GM23338 (cell line): ENCODE measurements at regions not wholly inside any gene's neighbourhood (a gene's known extent, or its start where the extent isn't known, plus 50 kb on each side); places are given as distances from the start of the nearest gene placed in this dataset.

ENCODE experiments used
- CREB1 ChIP-seq: fragments of 250-450 bp; sonication (Bioruptor Pico); IDR thresholded peaks from 2 replicates; pipeline ENCODE4 v1.5.0; 2020; ENCODE audit warnings: low read depth, mild to moderate bottlenecking, moderate library complexity
- EZH2 ChIP-seq: fragments of 200-600 bp; sonication (generic); IDR thresholded peaks from one replicate; pipeline ENCODE4 v1.8.0; 2017; ENCODE audit warnings: antibody characterized with exemption, mild to moderate bottlenecking, low read depth; ENCODE audit not compliant: unreplicated experiment
- EZH2phosphoT487 ChIP-seq: fragments of 200-600 bp; sonication (generic); IDR thresholded peaks from one replicate; pipeline ENCODE4 v1.8.1; 2018; ENCODE audit warnings: antibody characterized with exemption; ENCODE audit not compliant: unreplicated experiment
- JUNB ChIP-seq: IDR thresholded peaks from one replicate; pipeline ENCODE4 v1.6.1; 2016; ENCODE audit warnings: antibody characterized with exemption; ENCODE audit not compliant: unreplicated experiment
- POLR2AphosphoS5 ChIP-seq: IDR thresholded peaks from 2 replicates; pipeline ENCODE4 v1.6.1; 2016; ENCODE audit warnings: antibody characterized with exemption, low read depth
- TF ChIP-seq, protein P1 (sequence below), 2 experiments: fragments of 200-600 bp in 1 of 2; sonication (generic) in 1 of 2; conservative IDR thresholded peaks; 2 replicates each; pipeline versions ENCODE4 v1.5.1 to v1.6.1; 2016 to 2017; ENCODE audit warnings: antibody characterized with exemption in 2 of 2, low read depth in 2 of 2, mild to moderate bottlenecking in 2 of 2, moderate library complexity in 1 of 2
- TF ChIP-seq, protein P2 (sequence below): IDR thresholded peaks from one replicate; pipeline ENCODE4 v1.6.1; 2018; ENCODE audit warnings: antibody characterized with exemption; ENCODE audit not compliant: unreplicated experiment

DNA sequence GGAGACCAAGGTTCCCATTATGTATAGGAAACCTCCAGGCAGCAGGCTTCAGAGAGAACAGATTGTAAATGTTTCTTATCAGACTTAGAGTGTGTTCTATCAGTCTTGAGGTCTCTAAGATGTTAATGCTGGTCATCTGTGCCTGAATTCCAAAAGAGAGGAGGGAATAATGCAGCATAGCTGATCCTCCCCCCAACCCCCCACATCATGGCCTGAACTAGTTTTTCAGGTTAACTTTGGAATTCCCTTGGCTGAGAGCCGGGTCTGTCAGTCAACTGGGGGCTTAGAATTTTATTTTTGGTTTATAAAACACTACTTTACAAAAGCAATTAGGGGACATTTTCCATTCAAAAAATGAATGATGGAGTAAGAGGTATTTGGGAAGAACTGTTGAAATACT, 184.3 kb downstream of the NEBL start:
- TF ChIP-seq POLR2AphosphoS5 (no peak), EZH2 (no peak), EZH2phosphoT487 (no peak), CREB1 (no peak), JUNB (no peak)
- TF ChIP-seq, protein P1, sequence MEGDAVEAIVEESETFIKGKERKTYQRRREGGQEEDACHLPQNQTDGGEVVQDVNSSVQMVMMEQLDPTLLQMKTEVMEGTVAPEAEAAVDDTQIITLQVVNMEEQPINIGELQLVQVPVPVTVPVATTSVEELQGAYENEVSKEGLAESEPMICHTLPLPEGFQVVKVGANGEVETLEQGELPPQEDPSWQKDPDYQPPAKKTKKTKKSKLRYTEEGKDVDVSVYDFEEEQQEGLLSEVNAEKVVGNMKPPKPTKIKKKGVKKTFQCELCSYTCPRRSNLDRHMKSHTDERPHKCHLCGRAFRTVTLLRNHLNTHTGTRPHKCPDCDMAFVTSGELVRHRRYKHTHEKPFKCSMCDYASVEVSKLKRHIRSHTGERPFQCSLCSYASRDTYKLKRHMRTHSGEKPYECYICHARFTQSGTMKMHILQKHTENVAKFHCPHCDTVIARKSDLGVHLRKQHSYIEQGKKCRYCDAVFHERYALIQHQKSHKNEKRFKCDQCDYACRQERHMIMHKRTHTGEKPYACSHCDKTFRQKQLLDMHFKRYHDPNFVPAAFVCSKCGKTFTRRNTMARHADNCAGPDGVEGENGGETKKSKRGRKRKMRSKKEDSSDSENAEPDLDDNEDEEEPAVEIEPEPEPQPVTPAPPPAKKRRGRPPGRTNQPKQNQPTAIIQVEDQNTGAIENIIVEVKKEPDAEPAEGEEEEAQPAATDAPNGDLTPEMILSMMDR (conservative IDR thresholded peaks at IDR 0.05; ENCODE audit: low read depth in 2 of 2) = no peak
- TF ChIP-seq, protein P2, sequence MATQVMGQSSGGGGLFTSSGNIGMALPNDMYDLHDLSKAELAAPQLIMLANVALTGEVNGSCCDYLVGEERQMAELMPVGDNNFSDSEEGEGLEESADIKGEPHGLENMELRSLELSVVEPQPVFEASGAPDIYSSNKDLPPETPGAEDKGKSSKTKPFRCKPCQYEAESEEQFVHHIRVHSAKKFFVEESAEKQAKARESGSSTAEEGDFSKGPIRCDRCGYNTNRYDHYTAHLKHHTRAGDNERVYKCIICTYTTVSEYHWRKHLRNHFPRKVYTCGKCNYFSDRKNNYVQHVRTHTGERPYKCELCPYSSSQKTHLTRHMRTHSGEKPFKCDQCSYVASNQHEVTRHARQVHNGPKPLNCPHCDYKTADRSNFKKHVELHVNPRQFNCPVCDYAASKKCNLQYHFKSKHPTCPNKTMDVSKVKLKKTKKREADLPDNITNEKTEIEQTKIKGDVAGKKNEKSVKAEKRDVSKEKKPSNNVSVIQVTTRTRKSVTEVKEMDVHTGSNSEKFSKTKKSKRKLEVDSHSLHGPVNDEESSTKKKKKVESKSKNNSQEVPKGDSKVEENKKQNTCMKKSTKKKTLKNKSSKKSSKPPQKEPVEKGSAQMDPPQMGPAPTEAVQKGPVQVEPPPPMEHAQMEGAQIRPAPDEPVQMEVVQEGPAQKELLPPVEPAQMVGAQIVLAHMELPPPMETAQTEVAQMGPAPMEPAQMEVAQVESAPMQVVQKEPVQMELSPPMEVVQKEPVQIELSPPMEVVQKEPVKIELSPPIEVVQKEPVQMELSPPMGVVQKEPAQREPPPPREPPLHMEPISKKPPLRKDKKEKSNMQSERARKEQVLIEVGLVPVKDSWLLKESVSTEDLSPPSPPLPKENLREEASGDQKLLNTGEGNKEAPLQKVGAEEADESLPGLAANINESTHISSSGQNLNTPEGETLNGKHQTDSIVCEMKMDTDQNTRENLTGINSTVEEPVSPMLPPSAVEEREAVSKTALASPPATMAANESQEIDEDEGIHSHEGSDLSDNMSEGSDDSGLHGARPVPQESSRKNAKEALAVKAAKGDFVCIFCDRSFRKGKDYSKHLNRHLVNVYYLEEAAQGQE = no peak
